PC-3 (cell line): ENCODE measurements at regions not wholly inside any gene's neighbourhood (a gene's known extent, or its start where the extent isn't known, plus 50 kb on each side); places are given as distances from the start of the nearest gene placed in this dataset.

Experiments
- EZH2 ChIP-seq: fragments of 300-600 bp; sonication (generic); IDR thresholded peaks from one replicate; pipeline ENCODE4 v1.6.1; 2017; ENCODE audit warnings: antibody characterized with exemption, mild to moderate bottlenecking, low read length; ENCODE audit not compliant: unreplicated experiment
- EZH2phosphoT487 ChIP-seq: fragments of 300-600 bp; sonication (generic); IDR thresholded peaks from 2 replicates; pipeline ENCODE4 v1.6.1; 2018; ENCODE audit warnings: mild to moderate bottlenecking, antibody characterized with exemption, low read length, borderline replicate concordance
- TF ChIP-seq, protein P1 (sequence below): fragments of 300-600 bp; sonication (generic); conservative IDR thresholded peaks from 2 replicates; pipeline ENCODE4 v1.5.1; 2017; ENCODE audit warnings: antibody characterized with exemption, low read depth, mild to moderate bottlenecking, low read length

DNA sequence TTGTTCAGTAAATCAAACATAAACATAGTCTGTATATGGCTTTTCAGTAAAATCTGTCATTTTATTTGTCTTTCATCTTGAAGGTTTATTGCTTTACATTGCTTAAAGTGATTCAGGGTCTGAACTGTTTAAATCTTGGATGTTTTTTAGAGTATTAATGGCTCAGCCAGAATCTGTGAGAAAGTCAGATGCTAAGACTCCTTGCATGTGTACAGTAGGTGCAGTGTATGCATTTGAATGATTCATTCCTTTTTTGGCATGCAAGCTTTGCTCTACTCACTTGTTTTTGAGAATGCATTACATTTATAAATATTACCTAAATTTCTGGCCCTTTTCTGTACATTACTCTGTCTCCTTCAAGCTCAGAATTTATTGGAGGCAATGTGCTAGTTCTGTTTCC lies 271.0 kb upstream of the RIOK2 start:
- TF ChIP-seq, protein P1, sequence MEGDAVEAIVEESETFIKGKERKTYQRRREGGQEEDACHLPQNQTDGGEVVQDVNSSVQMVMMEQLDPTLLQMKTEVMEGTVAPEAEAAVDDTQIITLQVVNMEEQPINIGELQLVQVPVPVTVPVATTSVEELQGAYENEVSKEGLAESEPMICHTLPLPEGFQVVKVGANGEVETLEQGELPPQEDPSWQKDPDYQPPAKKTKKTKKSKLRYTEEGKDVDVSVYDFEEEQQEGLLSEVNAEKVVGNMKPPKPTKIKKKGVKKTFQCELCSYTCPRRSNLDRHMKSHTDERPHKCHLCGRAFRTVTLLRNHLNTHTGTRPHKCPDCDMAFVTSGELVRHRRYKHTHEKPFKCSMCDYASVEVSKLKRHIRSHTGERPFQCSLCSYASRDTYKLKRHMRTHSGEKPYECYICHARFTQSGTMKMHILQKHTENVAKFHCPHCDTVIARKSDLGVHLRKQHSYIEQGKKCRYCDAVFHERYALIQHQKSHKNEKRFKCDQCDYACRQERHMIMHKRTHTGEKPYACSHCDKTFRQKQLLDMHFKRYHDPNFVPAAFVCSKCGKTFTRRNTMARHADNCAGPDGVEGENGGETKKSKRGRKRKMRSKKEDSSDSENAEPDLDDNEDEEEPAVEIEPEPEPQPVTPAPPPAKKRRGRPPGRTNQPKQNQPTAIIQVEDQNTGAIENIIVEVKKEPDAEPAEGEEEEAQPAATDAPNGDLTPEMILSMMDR, result no peak
- TF ChIP-seq EZH2 (no peak), EZH2phosphoT487 (no peak)
